Gastroesophageal sphincter (tissue), 3 donors: ENCODE measurements at regions not wholly inside any gene's neighbourhood (a gene's known extent, or its start where the extent isn't known, plus 50 kb on each side); places are given as distances from the start of the nearest gene placed in this dataset.

Experiments
- CTCF ChIP-seq, 4 experiments: fragments of 200-600 bp in 2 of 4; fragments of 450-650 bp in 2 of 4; sonication (generic) in 1 of 4; IDR thresholded peaks; one replicate each; pipeline ENCODE4 v1.5.1; 2017 to 2019; ENCODE audit warnings: antibody characterized with exemption in 4 of 4, mild to moderate bottlenecking in 2 of 4, moderate library complexity in 2 of 4
- EP300 ChIP-seq: sonication (generic); formaldehyde crosslinking; IDR thresholded peaks from one replicate; pipeline ENCODE4 v1.6.1; 2017; ENCODE audit warnings: antibody characterized with exemption, mild to moderate bottlenecking

- TF ChIP-seq CTCF (IDR thresholded peaks at IDR 0.05) = no peak
- no peak for TF ChIP-seq EP300
Observed at GRCh38 chr14:85154714-85155113, 375.2 kb upstream of the FLRT2 start.
